ENCODE measurements at regions not wholly inside any gene's neighbourhood (a gene's known extent, or its start where the extent isn't known, plus 50 kb on each side); places are given as distances from the start of the nearest gene placed in this dataset.

DNA sequence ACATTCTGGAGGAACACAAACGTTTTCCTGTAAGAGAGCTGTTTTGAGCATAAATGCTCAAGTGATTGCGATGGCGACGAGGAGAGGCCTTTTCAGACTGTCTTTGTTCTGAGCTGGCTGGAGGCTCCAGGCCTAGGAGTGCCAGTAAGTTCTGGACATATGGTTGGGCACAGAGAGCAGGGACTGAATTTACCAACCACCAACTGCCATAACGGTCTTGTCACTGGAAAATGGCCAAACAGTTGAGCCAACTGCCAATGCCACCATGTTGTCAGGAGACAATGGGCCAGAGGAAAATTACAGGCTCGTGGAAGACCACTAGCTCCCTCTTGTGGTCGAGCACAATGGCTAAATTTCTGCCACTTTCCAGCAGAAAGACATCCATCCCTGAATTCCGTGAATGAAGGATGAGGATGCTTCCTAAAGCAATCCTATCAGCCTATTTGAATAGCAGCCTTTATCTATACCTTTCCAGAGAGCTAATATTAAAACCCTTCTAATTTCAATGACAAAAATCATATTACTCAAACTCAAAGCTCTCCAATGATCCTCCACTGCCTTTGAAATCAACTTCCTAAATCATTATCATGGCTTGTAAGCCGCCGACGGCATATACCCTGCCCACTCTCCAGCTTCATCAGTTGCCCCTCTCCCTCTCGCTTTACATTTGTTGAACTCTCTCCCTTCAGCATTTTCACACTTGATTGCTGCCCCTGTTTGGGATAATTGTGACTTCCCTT lies 66.9 kb upstream of the GLIS3 start:
- Mint-ChIP-seq H3K4me3 (no peak overlapping the region), H3K27ac (no peak overlapping the region), H3K9me3 (peaks cover 4% of the 10 kb centered on the region), H3K36me3 (ENCODE audit: low read depth) (no peaks in the 10 kb centered on the region), H3K4me1 (peaks cover 4% of the 10 kb centered on the region), H3K27me3 (ENCODE audit: low read depth, poor library complexity) (no peaks in the 10 kb centered on the region)
- TF ChIP-seq, protein P1, sequence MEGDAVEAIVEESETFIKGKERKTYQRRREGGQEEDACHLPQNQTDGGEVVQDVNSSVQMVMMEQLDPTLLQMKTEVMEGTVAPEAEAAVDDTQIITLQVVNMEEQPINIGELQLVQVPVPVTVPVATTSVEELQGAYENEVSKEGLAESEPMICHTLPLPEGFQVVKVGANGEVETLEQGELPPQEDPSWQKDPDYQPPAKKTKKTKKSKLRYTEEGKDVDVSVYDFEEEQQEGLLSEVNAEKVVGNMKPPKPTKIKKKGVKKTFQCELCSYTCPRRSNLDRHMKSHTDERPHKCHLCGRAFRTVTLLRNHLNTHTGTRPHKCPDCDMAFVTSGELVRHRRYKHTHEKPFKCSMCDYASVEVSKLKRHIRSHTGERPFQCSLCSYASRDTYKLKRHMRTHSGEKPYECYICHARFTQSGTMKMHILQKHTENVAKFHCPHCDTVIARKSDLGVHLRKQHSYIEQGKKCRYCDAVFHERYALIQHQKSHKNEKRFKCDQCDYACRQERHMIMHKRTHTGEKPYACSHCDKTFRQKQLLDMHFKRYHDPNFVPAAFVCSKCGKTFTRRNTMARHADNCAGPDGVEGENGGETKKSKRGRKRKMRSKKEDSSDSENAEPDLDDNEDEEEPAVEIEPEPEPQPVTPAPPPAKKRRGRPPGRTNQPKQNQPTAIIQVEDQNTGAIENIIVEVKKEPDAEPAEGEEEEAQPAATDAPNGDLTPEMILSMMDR (IDR thresholded peaks at IDR 0.05) = peak; percentile 52
- peak; percentile 26 for DNase-seq

DNA sequence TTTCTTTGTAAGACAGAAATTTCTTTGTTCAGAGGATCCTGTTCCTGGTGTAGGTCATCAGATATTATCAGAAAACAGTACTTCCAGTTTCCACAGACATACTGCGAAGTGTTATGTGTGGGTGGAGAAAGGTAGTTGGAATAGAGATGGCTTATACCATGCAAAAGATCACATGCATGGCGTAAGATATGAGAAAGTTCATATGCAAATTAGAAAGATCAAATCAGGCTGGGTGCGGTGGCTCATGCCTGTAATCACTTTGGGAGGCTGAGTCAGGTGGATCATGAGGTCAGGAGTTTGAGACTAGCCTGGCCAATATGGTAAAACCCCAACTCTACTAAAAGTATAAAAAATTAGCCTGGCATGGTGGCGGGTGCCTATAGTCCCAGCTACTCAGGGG lies 65.2 kb upstream of the GLIS3 start:
- TF ChIP-seq, protein P1 (IDR thresholded peaks at IDR 0.05) = no peak
- Mint-ChIP-seq H3K27ac (no peak overlapping the region), H3K4me1 (peaks cover 10% of the 10 kb centered on the region), H3K36me3 (ENCODE audit: low read depth) (no peaks in the 10 kb centered on the region), H3K4me3 (no peak overlapping the region), H3K27me3 (ENCODE audit: low read depth, poor library complexity) (no peaks in the 10 kb centered on the region), H3K9me3 (peaks cover 4% of the 10 kb centered on the region)
- DNase-seq = no peak

DNA sequence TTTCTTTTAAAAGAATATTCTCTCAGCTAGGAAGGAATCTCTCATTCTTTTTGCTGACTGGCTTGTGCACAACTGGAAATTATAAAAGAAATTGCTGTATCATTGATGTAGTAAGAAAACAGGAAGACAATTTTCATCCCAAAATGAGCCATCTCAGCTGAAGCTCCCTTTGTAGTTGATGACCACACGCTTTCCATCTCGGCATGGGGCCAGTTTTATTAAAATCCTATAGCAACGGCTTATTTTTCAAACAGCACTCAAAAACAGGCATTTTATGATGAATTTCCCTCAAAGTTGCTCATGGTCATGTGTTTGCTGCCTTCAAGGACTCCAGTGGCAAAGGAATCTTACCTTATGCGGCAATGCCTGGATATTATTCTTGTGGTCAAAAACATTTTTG lies 62.4 kb upstream of the GLIS3 start:
- Mint-ChIP-seq H3K4me3 (no peak overlapping the region), H3K27ac (no peak overlapping the region), H3K27me3 (ENCODE audit: low read depth, poor library complexity) (no peaks in the 10 kb centered on the region), H3K4me1 (peaks cover 10% of the 10 kb centered on the region), H3K9me3 (peaks cover 2% of the 10 kb centered on the region), H3K36me3 (ENCODE audit: low read depth) (no peaks in the 10 kb centered on the region)
- no peak for DNase-seq
- TF ChIP-seq, protein P1 (IDR thresholded peaks at IDR 0.05) = no peak

DNA sequence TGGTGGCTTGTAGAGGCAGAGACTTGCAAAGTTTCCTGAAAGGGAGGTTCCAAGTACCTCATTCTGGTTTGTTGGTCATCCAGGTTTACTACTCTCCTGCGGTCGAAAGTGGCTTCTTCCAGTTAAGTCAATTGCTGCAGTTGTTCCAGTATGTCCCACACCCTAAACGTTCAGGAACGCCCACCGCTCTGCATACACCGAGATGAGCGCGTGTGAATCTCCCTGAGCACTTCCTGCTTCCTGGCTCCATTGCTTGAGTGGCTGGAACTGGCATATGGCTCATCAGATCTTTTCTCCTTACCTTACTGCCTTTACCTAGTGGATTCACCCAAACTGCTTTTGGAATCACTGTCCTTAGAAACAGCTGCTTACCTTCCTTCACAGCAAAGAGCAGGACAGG lies 59.1 kb upstream of the GLIS3 start:
- H3K4me1 Mint-ChIP-seq = peaks cover 16% of the 10 kb centered on the region
- H3K36me3 Mint-ChIP-seq (ENCODE audit: low read depth) = no peaks in the 10 kb centered on the region
- H3K9me3 Mint-ChIP-seq = no peaks in the 10 kb centered on the region
- no peak overlapping the region for H3K4me3 Mint-ChIP-seq
- H3K27ac Mint-ChIP-seq = no peak overlapping the region
- H3K27me3 Mint-ChIP-seq (ENCODE audit: low read depth, poor library complexity) = no peaks in the 10 kb centered on the region
- TF ChIP-seq, protein P1 (IDR thresholded peaks at IDR 0.05) = no peak
- DNase-seq = no peak

DNA sequence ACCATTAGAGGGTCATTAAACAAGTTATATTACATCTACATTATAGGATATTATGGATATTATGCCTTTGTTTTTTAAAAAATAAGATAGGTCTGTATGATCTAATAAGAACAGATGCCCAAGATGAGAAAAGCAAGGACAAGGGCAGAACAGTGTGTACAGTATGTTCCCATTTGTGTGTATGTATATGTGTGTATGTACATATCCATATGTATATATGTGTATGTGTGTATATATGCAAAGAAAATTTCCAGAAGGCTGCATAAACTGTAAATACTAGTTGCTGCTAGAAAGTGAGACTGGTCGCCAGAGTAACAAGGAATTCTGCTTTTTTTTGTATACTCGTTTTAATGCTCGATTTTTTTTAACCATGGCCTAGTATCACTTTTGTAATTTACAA lies 58.1 kb upstream of the GLIS3 start:
- no peaks in the 10 kb centered on the region for H3K27me3 Mint-ChIP-seq (ENCODE audit: low read depth, poor library complexity)
- no peaks in the 10 kb centered on the region for H3K9me3 Mint-ChIP-seq
- no peak overlapping the region for H3K4me3 Mint-ChIP-seq
- H3K36me3 Mint-ChIP-seq (ENCODE audit: low read depth) = no peaks in the 10 kb centered on the region
- TF ChIP-seq, protein P1 (IDR thresholded peaks at IDR 0.05) = no peak
- DNase-seq = no peak
- H3K4me1 Mint-ChIP-seq = peaks cover 16% of the 10 kb centered on the region
- H3K27ac Mint-ChIP-seq = no peak overlapping the region

DNA sequence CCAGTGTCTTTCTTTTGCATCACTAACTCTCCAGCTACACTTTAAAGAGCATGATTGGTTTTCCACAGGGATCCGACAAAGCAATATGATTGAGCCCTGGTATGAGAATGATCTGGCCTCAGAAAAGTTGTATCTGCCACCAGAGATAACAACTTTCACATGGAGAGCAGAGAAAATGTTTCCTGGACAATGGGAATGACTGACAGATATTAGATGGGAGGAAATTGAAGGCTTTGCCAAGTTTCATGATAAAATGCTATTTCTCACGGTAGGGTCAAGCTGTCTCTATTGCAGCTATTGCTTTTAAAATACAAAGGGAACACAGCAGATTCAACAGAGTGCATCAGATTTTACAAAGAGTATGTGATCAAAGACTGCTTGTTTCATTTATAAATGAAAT lies 56.4 kb upstream of the GLIS3 start:
- TF ChIP-seq, protein P1 (IDR thresholded peaks at IDR 0.05) = no peak
- Mint-ChIP-seq H3K27me3 (ENCODE audit: low read depth, poor library complexity) (no peaks in the 10 kb centered on the region), H3K9me3 (no peaks in the 10 kb centered on the region), H3K4me1 (peaks cover 8% of the 10 kb centered on the region), H3K27ac (no peak overlapping the region), H3K4me3 (no peak overlapping the region), H3K36me3 (ENCODE audit: low read depth) (no peaks in the 10 kb centered on the region)
- DNase-seq = no peak
